ENCODE measurements at regions not wholly inside any gene's neighbourhood (a gene's known extent, or its start where the extent isn't known, plus 50 kb on each side); places are given as distances from the start of the nearest gene placed in this dataset.

- TF ChIP-seq POLR2A (IDR thresholded peaks at IDR 0.05) (no peak), CTCF (IDR thresholded peaks at IDR 0.05) (no peak)
- H3K27me3 ChIP-seq, result no peaks in the 10 kb centered on the region
- H3K4me3 ChIP-seq (replicated peaks in 1 of 3), result no peak overlapping the region
- WGBS, 2 donors, result 91 to 94% methylated on average over 1 of the region's 1 CpG
- H3K36me3 ChIP-seq, result no peaks in the 10 kb centered on the region
- no peak overlapping the region for H3K27ac ChIP-seq
- peaks cover 10 to 17% of the 10 kb centered on the region in 2 donors for H3K4me1 ChIP-seq
- intact Hi-C loops (cut with DNase I), result no loop called here
- DNase-seq, result no peak
- no peaks in the 10 kb centered on the region for H3K9me3 ChIP-seq
Observed at GRCh38 chr2:195582188-195582587, 74.8 kb upstream of the SLC39A10 start.

- Histone ChIP-seq H3K4me1 (peaks cover 0 to 7% of the 10 kb centered on the region in 2 donors), H3K36me3 (no peaks in the 10 kb centered on the region), H3K27ac (no peak overlapping the region), H3K27me3 (no peaks in the 10 kb centered on the region), H3K4me3 (replicated peaks in 1 of 3) (no peak overlapping the region), H3K9me3 (no peaks in the 10 kb centered on the region)
- intact Hi-C loops (cut with DNase I), result loop anchor here (10.0 kb wide), 1 partner anchor 85 kb away; no protein-coding TSS in a partner anchor
- WGBS, 2 donors, result 87 to 90% methylated on average over 2 of the region's 2 CpGs
- DNase-seq, result no peak
- TF ChIP-seq POLR2A (IDR thresholded peaks at IDR 0.05), result no peak
- TF ChIP-seq CTCF (IDR thresholded peaks at IDR 0.05), result no peak
Observed at GRCh38 chr2:195579776-195580555, 77.1 kb upstream of the SLC39A10 start.

GRCh38 chr2:195575879-195576401 is 81.1 kb upstream of the SLC39A10 start:
- Histone ChIP-seq H3K4me3 (replicated peaks in 1 of 3) (no peak overlapping the region), H3K4me1 (peaks cover 0 to 10% of the 10 kb centered on the region in 2 donors), H3K27ac (no peak overlapping the region), H3K36me3 (no peaks in the 10 kb centered on the region), H3K27me3 (no peaks in the 10 kb centered on the region), H3K9me3 (no peaks in the 10 kb centered on the region)
- intact Hi-C loops (cut with DNase I), result loop anchor here (10.0 kb wide), 1 partner anchor 89 kb away; no protein-coding TSS in a partner anchor
- 25 to 29% methylated on average over 4 of the region's 4 CpGs for WGBS, 2 donors
- TF ChIP-seq CTCF (IDR thresholded peaks at IDR 0.05) (peak in 4 of 6 experiments; percentile 21 to 65 (median 51)), POLR2A (IDR thresholded peaks at IDR 0.05) (no peak)
- DNase-seq, result no peak

- Histone ChIP-seq H3K36me3 (no peaks in the 10 kb centered on the region), H3K9me3 (no peaks in the 10 kb centered on the region), H3K4me3 (replicated peaks in 1 of 3) (no peak overlapping the region), H3K27ac (no peak overlapping the region), H3K4me1 (peaks cover 0 to 6% of the 10 kb centered on the region in 2 donors), H3K27me3 (no peaks in the 10 kb centered on the region)
- TF ChIP-seq POLR2A (IDR thresholded peaks at IDR 0.05) (no peak), CTCF (IDR thresholded peaks at IDR 0.05) (no peak)
- 91 to 92% methylated on average over 2 of the region's 2 CpGs for WGBS, 2 donors
- intact Hi-C loops (cut with DNase I), result loop anchor here (10.0 kb wide), 1 partner anchor 90 kb away; no protein-coding TSS in a partner anchor
- DNase-seq, result no peak
Observed at GRCh38 chr2:195575016-195575415, 82.0 kb upstream of the SLC39A10 start.

- no peaks in the 10 kb centered on the region for H3K27me3 ChIP-seq
- WGBS, 2 donors, result 95 to 96% methylated on average over 3 of the region's 3 CpGs
- no peak for DNase-seq
Observed at GRCh38 chr2:195574312-195574711, 82.7 kb upstream of the SLC39A10 start.

More at GRCh38 chr2:195574312-195574711, 82.7 kb upstream of the SLC39A10 start:
- Histone ChIP-seq H3K27ac (peak overlapping the region in 1 of 3 donors; percentile 3), H3K4me1 (peaks cover 0 to 5% of the 10 kb centered on the region in 2 donors), H3K9me3 (no peaks in the 10 kb centered on the region), H3K36me3 (no peaks in the 10 kb centered on the region), H3K4me3 (replicated peaks in 1 of 3) (no peak overlapping the region)
- intact Hi-C loops (cut with DNase I), result loop anchor here (10.0 kb wide), 1 partner anchor 90 kb away; no protein-coding TSS in a partner anchor
- no peak for TF ChIP-seq POLR2A (IDR thresholded peaks at IDR 0.05)
- no peak for TF ChIP-seq CTCF (IDR thresholded peaks at IDR 0.05)
